ENCODE measurements at regions not wholly inside any gene's neighbourhood (a gene's known extent, or its start where the extent isn't known, plus 50 kb on each side); places are given as distances from the start of the nearest gene placed in this dataset.

DNA sequence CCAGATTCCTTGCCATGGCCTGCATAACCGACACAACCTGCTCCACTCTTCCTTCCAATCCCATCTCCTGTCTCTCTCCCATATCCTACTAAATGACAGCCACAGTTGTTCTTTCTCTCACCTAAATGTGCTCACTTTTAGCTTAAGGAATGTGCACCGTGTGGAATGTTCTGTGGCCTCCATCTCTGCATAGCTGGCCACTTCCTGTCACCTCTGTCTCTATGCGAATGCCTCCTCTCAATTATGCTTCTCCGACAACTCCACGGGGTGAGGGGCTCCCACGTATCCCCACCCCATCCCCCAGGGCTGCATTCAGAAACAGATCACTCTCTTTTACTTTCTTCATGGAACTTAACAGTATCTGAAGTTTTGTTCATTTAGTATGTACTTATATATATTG lies 110.7 kb downstream of the RAB18 start:
- Histone ChIP-seq H3K4me3 (no peak overlapping the region), H3K4me1 (peaks cover 9 to 19% (median 14%) of the 10 kb centered on the region in 4 donors), H3K27me3 (no peaks in the 10 kb centered on the region), H3K27ac (no peak overlapping the region), H3K9me3 (no peaks in the 10 kb centered on the region), H3K36me3 (no peaks in the 10 kb centered on the region)
- TF ChIP-seq EP300 (IDR thresholded peaks at IDR 0.05), result no peak
- no peak for TF ChIP-seq POLR2A (IDR thresholded peaks at IDR 0.05)
- TF ChIP-seq, protein P1, sequence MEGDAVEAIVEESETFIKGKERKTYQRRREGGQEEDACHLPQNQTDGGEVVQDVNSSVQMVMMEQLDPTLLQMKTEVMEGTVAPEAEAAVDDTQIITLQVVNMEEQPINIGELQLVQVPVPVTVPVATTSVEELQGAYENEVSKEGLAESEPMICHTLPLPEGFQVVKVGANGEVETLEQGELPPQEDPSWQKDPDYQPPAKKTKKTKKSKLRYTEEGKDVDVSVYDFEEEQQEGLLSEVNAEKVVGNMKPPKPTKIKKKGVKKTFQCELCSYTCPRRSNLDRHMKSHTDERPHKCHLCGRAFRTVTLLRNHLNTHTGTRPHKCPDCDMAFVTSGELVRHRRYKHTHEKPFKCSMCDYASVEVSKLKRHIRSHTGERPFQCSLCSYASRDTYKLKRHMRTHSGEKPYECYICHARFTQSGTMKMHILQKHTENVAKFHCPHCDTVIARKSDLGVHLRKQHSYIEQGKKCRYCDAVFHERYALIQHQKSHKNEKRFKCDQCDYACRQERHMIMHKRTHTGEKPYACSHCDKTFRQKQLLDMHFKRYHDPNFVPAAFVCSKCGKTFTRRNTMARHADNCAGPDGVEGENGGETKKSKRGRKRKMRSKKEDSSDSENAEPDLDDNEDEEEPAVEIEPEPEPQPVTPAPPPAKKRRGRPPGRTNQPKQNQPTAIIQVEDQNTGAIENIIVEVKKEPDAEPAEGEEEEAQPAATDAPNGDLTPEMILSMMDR (IDR thresholded peaks at IDR 0.05), result no peak
- TF ChIP-seq POLR2AphosphoS5 (IDR thresholded peaks at IDR 0.05), result no peak
- no peak for DNase-seq
- intact Hi-C loops (cut with DNase I; ENCODE audit: low total_unique reads), result no loop called here
- 64 to 79% (median 72%) methylated on average over 6 of the region's 6 CpGs for WGBS, 5 donors

DNA sequence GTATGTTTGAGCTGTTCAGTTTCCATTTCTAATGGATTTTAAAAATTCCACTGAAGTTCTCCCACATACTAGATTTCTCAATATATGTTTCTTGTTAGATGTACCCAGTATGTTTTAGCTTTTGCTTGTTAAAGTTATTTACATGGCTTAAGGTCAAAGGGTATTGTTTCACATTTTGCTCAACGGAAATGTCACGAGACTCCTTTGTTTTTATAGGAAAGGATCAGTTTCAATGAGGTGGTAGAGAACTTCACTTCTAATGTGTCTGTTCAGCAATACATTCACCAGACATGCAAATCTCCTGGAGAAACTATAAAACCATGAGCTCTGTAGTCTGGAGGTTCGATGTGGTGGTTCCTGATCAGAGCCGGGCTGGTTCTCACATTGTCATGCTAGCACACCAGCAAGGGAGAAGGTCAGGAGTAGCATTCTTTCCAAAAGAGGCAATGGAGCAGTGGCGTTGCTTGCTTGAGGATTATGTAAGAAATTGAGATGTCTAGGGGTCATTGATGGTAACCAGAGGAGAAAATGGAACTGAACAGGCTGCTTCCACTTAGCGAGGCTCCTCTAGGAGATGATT lies 114.0 kb downstream of the RAB18 start:
- H3K4me1 ChIP-seq, result peaks cover 0 to 17% (median 3%) of the 10 kb centered on the region in 4 donors
- no peak overlapping the region for H3K27ac ChIP-seq
- intact Hi-C loops (cut with DNase I; ENCODE audit: low total_unique reads), result no loop called here
- DNase-seq, result no peak
- H3K27me3 ChIP-seq, result no peaks in the 10 kb centered on the region
- no peaks in the 10 kb centered on the region for H3K36me3 ChIP-seq
- H3K4me3 ChIP-seq, result no peak overlapping the region
- 76 to 85% (median 83%) methylated on average over 6 of the region's 6 CpGs for WGBS, 5 donors
- H3K9me3 ChIP-seq, result no peaks in the 10 kb centered on the region
- TF ChIP-seq, protein P1 (IDR thresholded peaks at IDR 0.05), result no peak
- no peak for TF ChIP-seq POLR2AphosphoS5 (IDR thresholded peaks at IDR 0.05)
- TF ChIP-seq POLR2A (IDR thresholded peaks at IDR 0.05), result no peak
- TF ChIP-seq EP300 (IDR thresholded peaks at IDR 0.05), result no peak

DNA sequence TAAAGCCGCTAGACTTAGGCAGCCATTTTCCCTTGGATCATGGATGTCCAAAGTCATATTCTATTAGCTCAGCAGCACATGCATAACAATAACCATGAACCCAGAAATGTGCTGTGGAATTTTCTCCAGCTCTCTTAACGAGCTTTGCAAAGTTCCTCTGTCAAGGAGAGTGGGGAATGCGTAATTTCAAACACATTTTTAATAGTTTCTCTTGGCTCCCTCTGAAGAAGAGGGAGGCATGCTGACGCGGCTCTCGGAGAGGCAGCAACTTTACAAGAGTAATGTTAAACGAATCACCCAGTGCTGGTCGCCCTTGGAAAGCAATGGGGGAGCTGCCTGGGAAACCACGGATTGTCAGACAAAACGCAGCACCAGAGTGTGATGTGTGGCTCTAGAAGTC lies 114.8 kb downstream of the RAB18 start:
- intact Hi-C loops (cut with DNase I; ENCODE audit: low total_unique reads), result no loop called here
- no peak for DNase-seq
- Histone ChIP-seq H3K4me1 (peaks cover 0 to 17% (median 3%) of the 10 kb centered on the region in 4 donors), H3K4me3 (no peak overlapping the region), H3K27me3 (no peaks in the 10 kb centered on the region), H3K9me3 (no peaks in the 10 kb centered on the region), H3K36me3 (no peaks in the 10 kb centered on the region), H3K27ac (no peak overlapping the region)
- TF ChIP-seq, protein P1 (IDR thresholded peaks at IDR 0.05), result no peak
- TF ChIP-seq EP300 (IDR thresholded peaks at IDR 0.05) (no peak), POLR2A (IDR thresholded peaks at IDR 0.05) (no peak), POLR2AphosphoS5 (IDR thresholded peaks at IDR 0.05) (no peak)
- WGBS, 5 donors, result 83 to 97% (median 90%) methylated on average over 10 of the region's 10 CpGs

DNA sequence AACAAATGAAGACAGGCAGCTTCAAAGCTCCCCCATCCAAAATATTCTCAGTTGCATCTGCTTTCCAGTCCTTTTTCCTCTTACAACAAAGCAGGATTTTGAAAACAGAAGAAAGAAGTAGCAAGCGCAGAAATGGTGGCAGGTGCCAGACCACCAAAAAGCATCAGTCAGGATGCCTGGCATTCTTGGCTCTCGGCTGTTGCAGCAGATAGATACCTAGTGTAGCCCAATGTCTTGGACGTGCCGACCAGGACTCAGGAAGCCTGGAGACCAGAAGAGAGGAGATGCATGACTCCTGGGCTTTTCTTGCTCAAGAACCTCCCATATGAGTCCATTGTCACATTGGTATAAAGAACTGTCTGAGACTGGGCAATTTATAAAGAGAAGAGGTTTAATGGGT lies 115.2 kb downstream of the RAB18 start:
- TF ChIP-seq POLR2AphosphoS5 (IDR thresholded peaks at IDR 0.05), result no peak
- TF ChIP-seq POLR2A (IDR thresholded peaks at IDR 0.05), result no peak
- TF ChIP-seq EP300 (IDR thresholded peaks at IDR 0.05), result no peak
- TF ChIP-seq, protein P1 (IDR thresholded peaks at IDR 0.05), result no peak
- Histone ChIP-seq H3K27me3 (peaks cover 0 to under 1% (median 0%) of the 10 kb centered on the region in 3 donors), H3K27ac (no peak overlapping the region), H3K4me3 (no peak overlapping the region), H3K4me1 (peaks cover 0 to 17% (median 3%) of the 10 kb centered on the region in 4 donors), H3K9me3 (no peaks in the 10 kb centered on the region), H3K36me3 (no peaks in the 10 kb centered on the region)
- no peak for DNase-seq
- WGBS, 5 donors, result 91 to 98% (median 96%) methylated on average over 4 of the region's 4 CpGs
- intact Hi-C loops (cut with DNase I; ENCODE audit: low total_unique reads), result no loop called here
